Glutamatergic neuron (in vitro differentiated cells): ENCODE measurements at regions not wholly inside any gene's neighbourhood (a gene's known extent, or its start where the extent isn't known, plus 50 kb on each side); places are given as distances from the start of the nearest gene placed in this dataset.

Source experiments
- DNase-seq: peaks from one replicate; pipeline ENCODE4 v3.0.0; 2022
- H3K27ac Mint-ChIP-seq: one replicate; pipeline ENCODE4 v1.8.0; 2020; ENCODE audit warnings: mild to moderate bottlenecking, mixed read lengths, inconsistent platforms; ENCODE audit not compliant: unreplicated experiment
- H3K27me3 Mint-ChIP-seq: one replicate; pipeline ENCODE4 v1.8.0; 2020; ENCODE audit warnings: mild to moderate bottlenecking, moderate library complexity, mixed read lengths, inconsistent platforms; ENCODE audit not compliant: unreplicated experiment
- H3K36me3 Mint-ChIP-seq: one replicate; pipeline ENCODE4 v1.8.0; 2020; ENCODE audit warnings: mild to moderate bottlenecking, mixed read lengths, inconsistent platforms; ENCODE audit not compliant: unreplicated experiment
- H3K4me1 Mint-ChIP-seq: one replicate; pipeline ENCODE4 v1.8.0; 2020; ENCODE audit warnings: mild to moderate bottlenecking, low read depth, mixed read lengths, inconsistent platforms; ENCODE audit not compliant: unreplicated experiment
- H3K4me3 Mint-ChIP-seq: one replicate; pipeline ENCODE4 v1.8.0; 2020; ENCODE audit warnings: mild to moderate bottlenecking, mixed read lengths, inconsistent platforms; ENCODE audit not compliant: unreplicated experiment
- H3K9me3 Mint-ChIP-seq: one replicate; pipeline ENCODE4 v1.8.0; 2020; ENCODE audit warnings: mild to moderate bottlenecking, moderate library complexity, mixed read lengths, inconsistent platforms; ENCODE audit not compliant: unreplicated experiment
- TF ChIP-seq, protein P1 (sequence below): fragments of 200-600 bp; sonication (generic); IDR thresholded peaks from one replicate; pipeline ENCODE4 v1.5.0; 2021; ENCODE audit not compliant: partially characterized antibody, unreplicated experiment

DNA sequence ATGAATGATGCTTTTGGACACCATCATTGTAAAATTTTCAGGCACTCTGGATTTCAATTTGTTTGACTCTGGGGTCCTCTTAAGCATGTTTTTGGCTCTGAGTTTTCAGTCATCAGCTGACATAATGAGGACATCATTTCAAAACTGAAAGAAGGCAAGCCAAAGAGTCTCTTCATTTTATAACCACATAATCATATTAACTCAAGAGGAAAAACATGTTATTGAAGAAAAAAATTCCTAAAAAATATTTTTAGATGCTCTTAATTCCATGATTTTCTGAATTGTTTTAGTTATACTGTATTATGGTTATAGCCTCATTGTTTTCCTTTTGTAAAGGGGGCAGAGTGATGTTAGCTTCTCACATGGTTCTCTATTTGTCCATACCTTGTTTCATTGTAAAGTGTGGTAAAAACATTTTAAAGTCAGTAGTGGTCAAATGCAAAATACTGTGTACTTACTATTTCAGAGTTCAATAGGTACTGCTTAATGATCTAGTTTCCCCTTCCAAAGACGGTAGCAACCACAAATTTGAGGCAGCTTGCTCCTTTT, 472.1 kb downstream of the DMRT2 start:
- DNase-seq: no peak
- H3K9me3 Mint-ChIP-seq: no peaks in the 10 kb centered on the region
- no peaks in the 10 kb centered on the region for H3K4me1 Mint-ChIP-seq
- H3K36me3 Mint-ChIP-seq: no peaks in the 10 kb centered on the region
- TF ChIP-seq, protein P1, sequence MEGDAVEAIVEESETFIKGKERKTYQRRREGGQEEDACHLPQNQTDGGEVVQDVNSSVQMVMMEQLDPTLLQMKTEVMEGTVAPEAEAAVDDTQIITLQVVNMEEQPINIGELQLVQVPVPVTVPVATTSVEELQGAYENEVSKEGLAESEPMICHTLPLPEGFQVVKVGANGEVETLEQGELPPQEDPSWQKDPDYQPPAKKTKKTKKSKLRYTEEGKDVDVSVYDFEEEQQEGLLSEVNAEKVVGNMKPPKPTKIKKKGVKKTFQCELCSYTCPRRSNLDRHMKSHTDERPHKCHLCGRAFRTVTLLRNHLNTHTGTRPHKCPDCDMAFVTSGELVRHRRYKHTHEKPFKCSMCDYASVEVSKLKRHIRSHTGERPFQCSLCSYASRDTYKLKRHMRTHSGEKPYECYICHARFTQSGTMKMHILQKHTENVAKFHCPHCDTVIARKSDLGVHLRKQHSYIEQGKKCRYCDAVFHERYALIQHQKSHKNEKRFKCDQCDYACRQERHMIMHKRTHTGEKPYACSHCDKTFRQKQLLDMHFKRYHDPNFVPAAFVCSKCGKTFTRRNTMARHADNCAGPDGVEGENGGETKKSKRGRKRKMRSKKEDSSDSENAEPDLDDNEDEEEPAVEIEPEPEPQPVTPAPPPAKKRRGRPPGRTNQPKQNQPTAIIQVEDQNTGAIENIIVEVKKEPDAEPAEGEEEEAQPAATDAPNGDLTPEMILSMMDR: no peak
- no peaks in the 10 kb centered on the region for H3K27me3 Mint-ChIP-seq
- no peak overlapping the region for H3K27ac Mint-ChIP-seq
- no peak overlapping the region for H3K4me3 Mint-ChIP-seq

- no peak overlapping the region for H3K4me3 Mint-ChIP-seq
- no peak overlapping the region for H3K27ac Mint-ChIP-seq
- TF ChIP-seq, protein P1: no peak
- no peaks in the 10 kb centered on the region for H3K27me3 Mint-ChIP-seq
- no peak for DNase-seq
- no peaks in the 10 kb centered on the region for H3K9me3 Mint-ChIP-seq
- no peaks in the 10 kb centered on the region for H3K4me1 Mint-ChIP-seq
- no peaks in the 10 kb centered on the region for H3K36me3 Mint-ChIP-seq
Observed at GRCh38 chr9:1528456-1528855, 478.3 kb downstream of the DMRT2 start.

DNA sequence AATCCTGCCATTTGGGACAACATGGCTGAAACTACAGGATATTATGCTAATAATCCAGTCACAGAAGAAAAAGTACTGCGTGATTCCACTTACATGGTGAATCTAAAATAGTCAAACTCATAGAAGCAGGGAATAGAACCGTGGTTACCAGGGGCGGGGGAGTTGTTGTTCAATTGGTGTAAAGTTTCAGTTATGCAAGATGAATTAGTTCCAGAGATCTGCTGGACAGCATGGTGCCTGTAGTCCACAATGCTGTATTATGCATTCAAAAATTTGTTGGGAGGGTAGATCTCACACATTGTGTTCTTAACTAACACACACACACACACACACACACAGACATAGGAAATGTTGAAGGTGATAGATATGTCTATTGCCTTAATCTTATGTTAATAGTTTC, 480.5 kb downstream of the DMRT2 start:
- no peaks in the 10 kb centered on the region for H3K4me1 Mint-ChIP-seq
- no peak overlapping the region for H3K4me3 Mint-ChIP-seq
- H3K9me3 Mint-ChIP-seq: no peaks in the 10 kb centered on the region
- H3K27ac Mint-ChIP-seq: no peak overlapping the region
- no peak for DNase-seq
- no peaks in the 10 kb centered on the region for H3K36me3 Mint-ChIP-seq
- no peaks in the 10 kb centered on the region for H3K27me3 Mint-ChIP-seq
- TF ChIP-seq, protein P1: no peak

DNA sequence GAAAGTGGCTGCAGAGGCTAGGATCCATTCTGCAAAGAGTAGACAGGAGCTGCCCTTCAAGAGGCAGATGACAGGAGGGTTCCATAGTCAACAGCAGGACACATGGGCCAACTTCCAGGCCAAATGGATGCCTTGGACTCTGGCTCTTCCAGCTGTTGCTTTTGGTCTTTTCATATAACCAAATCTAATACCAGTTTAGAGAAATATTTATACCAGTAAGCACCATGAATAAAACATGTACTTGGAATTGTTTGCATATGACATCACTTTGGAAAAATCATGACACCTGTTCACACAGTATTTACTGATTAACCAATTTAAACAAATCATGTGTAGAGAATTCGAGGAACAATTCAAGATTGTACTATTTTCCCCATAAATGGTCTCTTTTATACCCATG, 481.3 kb downstream of the DMRT2 start:
- Mint-ChIP-seq H3K27me3 (no peaks in the 10 kb centered on the region), H3K4me1 (no peaks in the 10 kb centered on the region), H3K36me3 (no peaks in the 10 kb centered on the region), H3K4me3 (no peak overlapping the region), H3K27ac (no peak overlapping the region), H3K9me3 (no peaks in the 10 kb centered on the region)
- no peak for DNase-seq
- TF ChIP-seq, protein P1: no peak

DNA sequence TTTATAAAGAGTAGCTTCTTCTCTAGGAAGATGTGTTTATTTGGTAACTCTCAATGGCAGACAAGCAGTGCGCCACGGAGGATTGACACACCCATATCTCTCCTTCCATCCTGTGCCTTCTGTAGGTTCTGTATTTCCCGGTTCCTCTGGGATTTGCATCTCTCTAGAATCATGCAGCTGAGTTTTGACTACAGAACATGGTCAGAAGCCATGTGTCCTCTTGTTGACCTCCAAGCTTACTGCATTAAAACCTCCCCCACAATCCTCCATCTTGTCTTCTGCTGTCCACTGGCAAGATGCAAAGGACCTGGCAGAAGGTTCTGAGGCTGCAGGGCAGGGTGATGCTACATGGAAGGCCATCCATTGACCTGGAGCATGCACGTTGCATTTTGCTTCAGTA, 482.0 kb downstream of the DMRT2 start:
- H3K36me3 Mint-ChIP-seq: no peaks in the 10 kb centered on the region
- no peaks in the 10 kb centered on the region for H3K27me3 Mint-ChIP-seq
- H3K9me3 Mint-ChIP-seq: no peaks in the 10 kb centered on the region
- DNase-seq: no peak
- no peak overlapping the region for H3K4me3 Mint-ChIP-seq
- no peaks in the 10 kb centered on the region for H3K4me1 Mint-ChIP-seq
- H3K27ac Mint-ChIP-seq: no peak overlapping the region
- TF ChIP-seq, protein P1: no peak
